Thoracic aorta (tissue), 2 donors: ENCODE measurements at regions not wholly inside any gene's neighbourhood (a gene's known extent, or its start where the extent isn't known, plus 50 kb on each side); places are given as distances from the start of the nearest gene placed in this dataset.
"Not testable (repeated sequence)": the region's sequence is repeated elsewhere in the genome, so short reads cannot be mapped to it uniquely, and the experiment has no call there.

Experiments used
- ATAC-seq: fragments of 150-250 bp; one replicate; pipeline ENCODE4 v1.8.0; 2017; ENCODE audit warnings: low read depth; ENCODE audit not compliant: insufficient number of reproducible peaks, low FRiP score
- DNase-seq: peaks from one replicate; pipeline ENCODE4 v3.0.0-alpha.2; 2020; ENCODE audit warnings: low spot score
- H3K27ac ChIP-seq, 2 donors: fragments of 200-600 bp; sonication (generic); 1 replicate in 1 of 2; 2 replicates in 1 of 2; pipeline ENCODE4 v1.5.1; 2016; ENCODE audit warnings: mild to moderate bottlenecking in 2 of 2, moderate library complexity in 2 of 2
- H3K27me3 ChIP-seq: fragments of 200-600 bp; sonication (generic); replicated peaks from 2 replicates; pipeline ENCODE4 v1.6.0; 2016; ENCODE audit warnings: mild to moderate bottlenecking; ENCODE audit not compliant: insufficient read depth
- H3K36me3 ChIP-seq: fragments of 200-600 bp; sonication (generic); one replicate; pipeline ENCODE4 v1.5.1; 2016
- H3K4me1 ChIP-seq, 2 donors: fragments of 200-600 bp; sonication (generic); 1 replicate in 1 of 2; 2 replicates in 1 of 2; pipeline versions ENCODE4 v1.5.1 to v1.6.0; 2016; ENCODE audit warnings: low read depth in 2 of 2, mild to moderate bottlenecking in 1 of 2; ENCODE audit not compliant: control insufficient read depth in 1 of 2
- H3K4me3 ChIP-seq: fragments of 200-600 bp; sonication (generic); 2 replicates; pipeline ENCODE4 v1.5.1; 2016; ENCODE audit warnings: mild to moderate bottlenecking
- H3K9me3 ChIP-seq: fragments of 200-600 bp; sonication (generic); 2 replicates; pipeline ENCODE4 v1.5.1; 2016
- CTCF ChIP-seq: fragments of 200-600 bp; sonication (generic); IDR thresholded peaks from one replicate; pipeline ENCODE4 v1.5.1; 2019; ENCODE audit warnings: antibody characterized with exemption

DNA sequence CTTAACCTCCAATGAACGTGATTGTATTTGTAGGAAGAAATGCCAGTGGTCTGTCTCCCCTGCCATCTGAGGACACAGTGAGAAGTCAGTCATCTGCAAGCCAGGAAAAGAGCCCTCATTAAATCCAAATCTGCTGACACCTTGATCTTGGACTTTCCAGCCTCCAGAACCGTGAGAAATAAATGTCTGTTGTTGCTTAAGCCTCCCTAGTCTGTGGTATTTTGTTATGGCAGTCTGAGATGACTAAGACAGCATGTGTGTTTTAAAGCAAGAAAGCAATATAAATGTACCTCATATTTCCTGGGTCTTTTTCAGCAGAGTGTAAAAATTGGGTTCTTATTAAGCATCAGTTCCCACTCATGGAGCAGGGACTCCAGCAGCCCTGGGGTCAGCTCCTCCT, 177.9 kb upstream of the NLRP1 start:
- ATAC-seq: no peak
- H3K27me3 ChIP-seq: no peaks in the 10 kb centered on the region
- H3K9me3 ChIP-seq: no peaks in the 10 kb centered on the region
- no peak overlapping the region for H3K27ac ChIP-seq
- no peak for TF ChIP-seq CTCF
- H3K36me3 ChIP-seq: no peaks in the 10 kb centered on the region
- no peak for DNase-seq
- no peak overlapping the region for H3K4me3 ChIP-seq
- H3K4me1 ChIP-seq: no peaks in the 10 kb centered on the region

GRCh38 chr17:5763595-5764306, 179.4 kb upstream of the NLRP1 start:
- no peak for TF ChIP-seq CTCF
- no peaks in the 10 kb centered on the region for H3K9me3 ChIP-seq
- ATAC-seq (no peak), DNase-seq (no peak)
- no peak overlapping the region for H3K27ac ChIP-seq
- no peak overlapping the region for H3K4me3 ChIP-seq
- H3K36me3 ChIP-seq: no peaks in the 10 kb centered on the region
- no peaks in the 10 kb centered on the region for H3K27me3 ChIP-seq
- no peaks in the 10 kb centered on the region for H3K4me1 ChIP-seq

- Histone ChIP-seq H3K4me1 (no peaks in the 10 kb centered on the region), H3K27ac (no peak overlapping the region), H3K36me3 (no peaks in the 10 kb centered on the region), H3K27me3 (no peaks in the 10 kb centered on the region), H3K4me3 (no peak overlapping the region), H3K9me3 (no peaks in the 10 kb centered on the region)
- ATAC-seq: no peak
- no peak for DNase-seq
- no peak for TF ChIP-seq CTCF
Observed at GRCh38 chr17:5769593-5770354, 185.5 kb upstream of the NLRP1 start.

GRCh38 chr17:5770441-5771270, 186.3 kb upstream of the NLRP1 start:
- H3K27ac ChIP-seq: no peak overlapping the region
- H3K36me3 ChIP-seq: no peaks in the 10 kb centered on the region
- H3K9me3 ChIP-seq: no peaks in the 10 kb centered on the region
- ATAC-seq (no peak), DNase-seq (no peak)
- TF ChIP-seq CTCF: no peak
- H3K4me1 ChIP-seq: peaks cover 0 to 2% of the 10 kb centered on the region in 2 donors
- H3K4me3 ChIP-seq: no peak overlapping the region
- no peaks in the 10 kb centered on the region for H3K27me3 ChIP-seq

DNA sequence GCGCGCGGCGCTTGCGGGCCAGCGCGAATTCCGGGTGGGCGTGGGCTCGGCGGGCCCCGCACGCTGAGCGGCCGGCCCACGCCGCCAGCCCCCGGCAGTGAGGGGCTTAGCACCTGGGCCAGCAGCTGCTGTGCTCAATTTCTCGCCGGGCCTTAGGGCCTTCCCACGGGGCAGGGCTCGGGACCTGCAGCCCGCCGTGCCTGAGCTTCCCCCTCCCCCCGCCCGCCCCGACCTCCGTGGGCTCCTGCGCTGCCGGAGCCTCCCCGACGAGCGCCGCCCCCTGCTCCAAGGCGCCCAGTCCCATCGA, 186.9 kb upstream of the NLRP1 start:
- not testable (repeated sequence) for H3K9me3 ChIP-seq, DNase-seq, ATAC-seq, H3K27ac ChIP-seq, H3K4me1 ChIP-seq, H3K4me3 ChIP-seq, H3K36me3 ChIP-seq, H3K27me3 ChIP-seq

GRCh38 chr17:5772017-5772416, 187.7 kb upstream of the NLRP1 start:
- H3K27ac ChIP-seq, H3K9me3 ChIP-seq, H3K36me3 ChIP-seq, H3K27me3 ChIP-seq, ATAC-seq, DNase-seq, H3K4me3 ChIP-seq: not testable (repeated sequence)
- H3K4me1 ChIP-seq: peaks cover 0 to 12% of the 10 kb centered on the region in 2 donors
